ENCODE measurements at regions not wholly inside any gene's neighbourhood (a gene's known extent, or its start where the extent isn't known, plus 50 kb on each side); places are given as distances from the start of the nearest gene placed in this dataset.

DNA sequence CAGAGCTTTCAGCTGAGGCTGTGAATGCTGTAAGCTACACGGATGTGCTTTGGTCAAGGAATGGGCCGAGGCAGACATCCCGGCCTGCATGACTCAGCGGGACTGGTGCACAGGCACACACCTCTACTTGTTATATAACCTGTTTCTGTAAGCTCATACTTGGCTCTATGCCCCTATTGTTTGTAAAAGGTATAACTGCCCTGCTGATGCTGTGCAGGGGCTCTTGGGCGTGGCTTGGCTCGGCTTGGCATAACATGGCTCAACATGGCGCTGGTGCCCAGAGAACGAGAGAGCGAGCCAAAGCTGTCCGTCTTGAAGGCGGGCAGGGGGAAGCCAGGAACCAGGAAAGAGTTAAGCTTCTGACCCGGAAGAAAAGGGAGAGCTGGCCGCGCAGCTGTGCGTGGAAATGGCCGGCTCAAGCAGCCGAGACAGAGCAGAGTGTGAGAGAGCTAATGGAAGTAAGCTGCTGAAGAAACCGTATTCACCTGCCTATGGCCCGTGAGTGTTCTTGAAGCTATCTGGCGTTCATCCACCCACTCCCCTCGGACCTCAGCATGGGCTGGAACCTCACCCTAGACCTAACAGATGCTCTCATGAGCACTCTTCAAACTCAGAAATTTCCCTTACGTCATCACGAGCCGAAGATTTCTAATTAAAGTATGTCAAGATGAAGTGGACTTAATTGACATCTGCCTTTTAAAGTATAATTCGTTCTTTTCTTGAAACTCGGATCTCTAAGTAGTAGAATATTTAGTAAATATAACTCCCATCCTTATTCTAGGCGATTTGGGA is 286.3 kb upstream of the AGA start:
- TF ChIP-seq, protein P1, sequence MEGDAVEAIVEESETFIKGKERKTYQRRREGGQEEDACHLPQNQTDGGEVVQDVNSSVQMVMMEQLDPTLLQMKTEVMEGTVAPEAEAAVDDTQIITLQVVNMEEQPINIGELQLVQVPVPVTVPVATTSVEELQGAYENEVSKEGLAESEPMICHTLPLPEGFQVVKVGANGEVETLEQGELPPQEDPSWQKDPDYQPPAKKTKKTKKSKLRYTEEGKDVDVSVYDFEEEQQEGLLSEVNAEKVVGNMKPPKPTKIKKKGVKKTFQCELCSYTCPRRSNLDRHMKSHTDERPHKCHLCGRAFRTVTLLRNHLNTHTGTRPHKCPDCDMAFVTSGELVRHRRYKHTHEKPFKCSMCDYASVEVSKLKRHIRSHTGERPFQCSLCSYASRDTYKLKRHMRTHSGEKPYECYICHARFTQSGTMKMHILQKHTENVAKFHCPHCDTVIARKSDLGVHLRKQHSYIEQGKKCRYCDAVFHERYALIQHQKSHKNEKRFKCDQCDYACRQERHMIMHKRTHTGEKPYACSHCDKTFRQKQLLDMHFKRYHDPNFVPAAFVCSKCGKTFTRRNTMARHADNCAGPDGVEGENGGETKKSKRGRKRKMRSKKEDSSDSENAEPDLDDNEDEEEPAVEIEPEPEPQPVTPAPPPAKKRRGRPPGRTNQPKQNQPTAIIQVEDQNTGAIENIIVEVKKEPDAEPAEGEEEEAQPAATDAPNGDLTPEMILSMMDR (IDR thresholded peaks at IDR 0.05; ENCODE audit: low read depth, low read length, missing control alignments) = no peak
- no peak overlapping the region for H3K4me3 ChIP-seq (replicated peaks; ENCODE audit: low read depth, low read length)
- DNase-seq (ENCODE audit: extremely low read depth, low read depth) = no peak

DNA sequence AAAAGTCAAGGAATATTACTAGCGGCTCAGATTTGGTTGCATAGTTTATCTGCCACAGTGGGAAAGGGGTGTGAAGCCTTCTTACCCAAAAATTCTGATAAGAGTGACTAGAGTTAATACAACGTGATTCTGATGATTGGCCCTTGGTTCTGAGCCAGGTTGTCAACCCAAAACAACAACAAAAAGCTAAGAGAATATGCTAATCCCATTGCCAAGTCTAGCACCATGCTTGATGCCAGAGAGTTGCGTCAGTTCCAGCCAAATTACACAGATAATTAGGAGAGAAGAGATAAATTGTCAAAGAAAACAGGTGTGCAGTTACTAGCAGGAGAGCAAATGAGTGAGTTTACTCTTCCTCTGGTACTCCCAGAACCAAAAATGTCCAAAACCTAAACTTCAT is 287.4 kb upstream of the AGA start:
- TF ChIP-seq, protein P1 (IDR thresholded peaks at IDR 0.05; ENCODE audit: low read depth, low read length, missing control alignments) = no peak
- no peak for DNase-seq (ENCODE audit: extremely low read depth, low read depth)
- no peak overlapping the region for H3K4me3 ChIP-seq (replicated peaks; ENCODE audit: low read depth, low read length)

DNA sequence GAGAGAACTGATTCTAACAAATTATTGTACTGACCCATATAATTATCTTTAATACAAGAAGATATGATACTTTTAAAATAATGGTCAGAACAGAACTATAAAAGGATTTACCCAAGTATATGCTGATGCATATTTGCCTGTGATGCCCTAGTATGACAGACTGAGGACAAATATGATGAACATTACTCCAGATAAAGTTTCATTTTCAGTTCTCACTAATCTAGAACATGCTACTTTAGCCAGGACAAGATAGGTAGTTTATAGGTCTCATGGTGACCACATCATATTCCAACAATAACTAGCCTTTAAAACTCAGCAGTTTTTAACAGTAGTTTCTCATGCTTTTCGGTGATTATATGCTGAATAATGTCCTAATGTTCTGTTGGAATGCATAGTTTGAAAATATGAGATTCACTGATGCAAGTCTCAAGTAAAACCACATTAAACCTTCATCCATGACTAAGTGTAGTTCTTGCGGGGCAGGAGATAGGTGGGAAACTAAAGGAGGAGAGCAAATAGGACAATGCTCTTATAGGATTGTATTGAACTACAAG is 295.2 kb upstream of the AGA start:
- H3K4me3 ChIP-seq (replicated peaks; ENCODE audit: low read depth, low read length) = no peak overlapping the region
- TF ChIP-seq, protein P1 (IDR thresholded peaks at IDR 0.05; ENCODE audit: low read depth, low read length, missing control alignments) = no peak
- no peak for DNase-seq (ENCODE audit: extremely low read depth, low read depth)

DNA sequence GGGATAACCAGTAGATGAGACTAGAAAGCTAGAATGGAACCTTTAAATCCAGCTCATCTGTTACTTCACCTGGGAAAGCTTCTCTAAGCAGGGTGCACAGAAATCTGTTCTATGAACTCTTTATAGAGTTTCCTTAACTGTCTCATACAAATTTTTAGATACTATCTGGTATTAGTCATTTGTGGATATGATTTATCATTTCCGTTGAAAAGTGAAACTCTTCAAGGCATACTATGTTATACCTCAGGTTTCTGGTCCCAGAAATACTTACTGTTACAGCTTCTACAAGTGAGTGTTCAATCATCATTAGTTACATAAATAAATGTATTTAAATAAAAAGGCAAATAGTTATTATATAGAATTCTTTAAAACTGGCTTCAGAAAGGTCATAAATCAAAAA is 298.3 kb upstream of the AGA start:
- H3K4me3 ChIP-seq (replicated peaks; ENCODE audit: low read depth, low read length) = no peak overlapping the region
- TF ChIP-seq, protein P1 (IDR thresholded peaks at IDR 0.05; ENCODE audit: low read depth, low read length, missing control alignments) = no peak
- DNase-seq (ENCODE audit: extremely low read depth, low read depth) = no peak

- no peak for DNase-seq (ENCODE audit: extremely low read depth, low read depth)
- H3K4me3 ChIP-seq (replicated peaks; ENCODE audit: low read depth, low read length) = no peak overlapping the region
- TF ChIP-seq, protein P1 (IDR thresholded peaks at IDR 0.05; ENCODE audit: low read depth, low read length, missing control alignments) = no peak
Observed at GRCh38 chr4:177759729-177760128, 317.5 kb upstream of the AGA start.

GRCh38 chr4:177761692-177762091 is 319.5 kb upstream of the AGA start:
- H3K4me3 ChIP-seq (replicated peaks; ENCODE audit: low read depth, low read length) = no peak overlapping the region
- TF ChIP-seq, protein P1 (IDR thresholded peaks at IDR 0.05; ENCODE audit: low read depth, low read length, missing control alignments) = no peak
- no peak for DNase-seq (ENCODE audit: extremely low read depth, low read depth)

All from HFF-Myc (cell line).